K562 (cell line): ENCODE measurements at regions not wholly inside any gene's neighbourhood (a gene's known extent, or its start where the extent isn't known, plus 50 kb on each side); places are given as distances from the start of the nearest gene placed in this dataset.

Source experiments
- ATAC-seq: fragments of 200-7000 bp; cut with Tn5 transposase; 3 replicates; pipeline ENCODE4 v1.9.1; 2020; ENCODE audit warnings: moderate library complexity
- BruUV-seq: library from RNA; stranded (reverse); fragments of 400-500 nt; replicated peaks from 2 replicates; lab custom pipeline; 2021; lab: Mats Ljungman, UMichigan
- CTCF ChIA-PET: fragments of 300-600 bp; formaldehyde crosslinking; extraction: SDS; loops from one replicate; lab custom pipeline; 2021; ENCODE audit warnings: low intra/inter-chr PET ratio; lab: Yijun Ruan, JAX
- POLR2A ChIA-PET: fragments of 300-600, 350-650 bp; sonication (Branson Sonifier 250); formaldehyde crosslinking; extraction: SDS; loops from one replicate; lab custom pipeline; 2021; ENCODE audit warnings: antibody characterized with exemption, inconsistent platforms; lab: Yijun Ruan, JAX
- DNase-seq, 4 experiments: peaks; one replicate each; pipeline versions ENCODE4 v3.0.0 to v3.0.0-alpha.2; 2011 to 2018; ENCODE audit warnings: low spot score in 3 of 4, mixed read lengths in 3 of 4; ENCODE audit errors: extremely low read depth in 1 of 4
- FAIRE-seq: peaks from 2 replicates; lab custom pipeline; 2011; peaks lifted over from hg19 to GRCh38; lab: Jason Lieb, UNC
- H2AFZ ChIP-seq: 2 replicates; pipeline ENCODE4 v1.6.0; 2011; ENCODE audit warnings: low read depth, low read length, control low read depth, inconsistent platforms
- H3K27ac ChIP-seq: fragments of 200-600 bp; 3 replicates; pipeline ENCODE4 v1.8.0; 2011; ENCODE audit warnings: low read depth, mild to moderate bottlenecking, control low read depth, inconsistent platforms, low read length, moderate library complexity, mixed read lengths; ENCODE audit errors: extremely low read depth
- H3K27me3 ChIP-seq, 2 experiments: fragments of 300-600 bp in 1 of 2; 2 replicates in 1 of 2; 3 replicates in 1 of 2; pipeline versions ENCODE4 v1.6.0 to v1.8.0; 2011; ENCODE audit warnings: inconsistent platforms in 2 of 2, low read length in 2 of 2, mild to moderate bottlenecking in 1 of 2, mixed read lengths in 1 of 2, moderate library complexity in 1 of 2; ENCODE audit not compliant: control insufficient read depth in 2 of 2, insufficient read depth in 2 of 2
- H3K36me3 ChIP-seq: fragments of 300-600 bp; 3 replicates; pipeline ENCODE4 v1.8.0; 2011; ENCODE audit warnings: mild to moderate bottlenecking, low read length, inconsistent platforms; ENCODE audit not compliant: control insufficient read depth, insufficient read depth
- H3K4me1 ChIP-seq, 2 experiments: fragments of 200-600 bp in 1 of 2; replicated peaks in 1 of 2; 2 replicates in 1 of 2; 3 replicates in 1 of 2; pipeline versions ENCODE4 v1.5.1 to v1.8.0; 2011; ENCODE audit warnings: inconsistent platforms in 2 of 2, low read length in 2 of 2, mild to moderate bottlenecking in 1 of 2, mixed read lengths in 1 of 2, moderate library complexity in 1 of 2; ENCODE audit not compliant: control insufficient read depth in 2 of 2, insufficient read depth in 2 of 2
- H3K4me2 ChIP-seq: 2 replicates; pipeline ENCODE4 v1.6.1; 2011; ENCODE audit warnings: low read length, control low read depth, inconsistent platforms, mixed read lengths; ENCODE audit not compliant: insufficient read depth
- H3K4me3 ChIP-seq: fragments of 200-600 bp; sonication (generic), shearing (Covaris generic); 2 replicates; pipeline ENCODE4 v1.5.1; 2016; ENCODE audit warnings: control low read depth, inconsistent platforms
- H3K79me2 ChIP-seq: fragments of 200-600 bp; 3 replicates; pipeline ENCODE4 v1.8.0; 2011; ENCODE audit warnings: low read length, inconsistent platforms; ENCODE audit not compliant: control insufficient read depth, insufficient read depth
- H3K9ac ChIP-seq, 2 experiments: 2 replicates each; pipeline versions ENCODE4 v1.6.0 to v1.6.1; 2011; ENCODE audit warnings: low read depth in 2 of 2, low read length in 2 of 2, control low read depth in 1 of 2, inconsistent platforms in 1 of 2, mild to moderate bottlenecking in 1 of 2, mixed read lengths in 1 of 2; ENCODE audit not compliant: insufficient read depth in 1 of 2
- H3K9me1 ChIP-seq: one replicate; pipeline ENCODE4 v1.6.0; 2011; ENCODE audit warnings: inconsistent platforms, mild to moderate bottlenecking, low read length, moderate library complexity; ENCODE audit not compliant: control insufficient read depth, insufficient read depth
- H3K9me3 ChIP-seq: replicated peaks from 2 replicates; pipeline ENCODE4 v1.5.1; 2011; ENCODE audit warnings: low read depth, low read length, inconsistent platforms; ENCODE audit not compliant: control insufficient read depth, insufficient read depth
- H4K20me1 ChIP-seq: replicated peaks from 2 replicates; pipeline ENCODE4 v1.6.1; 2011; ENCODE audit warnings: low read length, inconsistent platforms, mixed read lengths; ENCODE audit not compliant: control insufficient read depth, insufficient read depth
- CEBPG ChIP-seq, 3 experiments: fragments of 200-800 bp in 1 of 3; sonication (Bioruptor generic) in 1 of 3; sonication (generic) in 1 of 3; formaldehyde crosslinking in 1 of 3; IDR thresholded peaks in 2 of 3; conservative IDR thresholded peaks in 1 of 3; 2 replicates each; pipeline versions ENCODE4 v1.6.1 to v1.8.0; 2016 to 2022; ENCODE audit warnings: missing compliant biosample characterization in 2 of 3, missing genetic modification characterization in 2 of 3, mild to moderate bottlenecking in 1 of 3, missing genetic modification reagents in 1 of 3
- WGBS: fragments of 100-300 bp; shearing (Covaris generic); methylation state at CpG from one replicate; pipeline ENCODE4 v1.1.6; 2016; ENCODE audit warnings: low coverage, mixed read lengths; ENCODE audit not compliant: insufficient coverage; ENCODE audit errors: missing lambda C conversion rate; 5-methylcytosine and 5-hydroxymethylcytosine counted together
- in situ Hi-C: fragments of 300-500 bp; cut with MboI; formaldehyde crosslinking; loops from 4 replicates; pipeline ENCODE4 v1.15.0; 2018; ENCODE audit warnings: inconsistent platforms, mixed read lengths
- intact Hi-C: fragments of 100-400 bp; cut with micrococcal nuclease; formaldehyde crosslinking; loops from 2 replicates; pipeline ENCODE4 v1.14.2; 2022
- TF ChIP-seq, protein P1 (sequence below): IDR thresholded peaks from 3 replicates; pipeline ENCODE4 v1.6.1; 2011; ENCODE audit warnings: borderline replicate concordance, mild to moderate bottlenecking, moderate library complexity; ENCODE audit not compliant: insufficient read length; ENCODE audit errors: extremely low read depth

DNA sequence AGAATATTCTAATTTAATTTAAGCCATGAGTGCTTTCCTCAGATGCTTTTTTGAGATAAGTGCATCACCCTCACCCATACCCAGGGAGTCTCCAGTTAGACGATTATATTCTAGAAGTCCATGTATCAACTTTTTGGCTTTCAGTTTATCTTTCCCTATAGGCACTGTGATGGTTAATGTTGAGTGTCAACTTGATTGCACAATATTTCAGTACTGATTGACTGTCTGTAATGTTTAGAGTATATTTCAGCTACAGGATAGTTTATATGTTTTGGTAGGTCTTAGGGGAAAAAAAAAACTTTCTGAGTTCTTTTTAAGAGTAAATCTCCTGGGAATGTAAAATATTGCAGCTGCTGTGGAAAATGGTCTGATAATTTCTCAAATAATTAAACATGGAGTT, 535.4 kb downstream of the ADRA2A start:
- H3K4me3 ChIP-seq, result no peak overlapping the region
- FAIRE-seq, result no peak
- H3K9me1 ChIP-seq, result no peaks in the 10 kb centered on the region
- no peaks in the 10 kb centered on the region for H3K4me1 ChIP-seq
- no peaks in the 10 kb centered on the region for H3K27me3 ChIP-seq
- H2AFZ ChIP-seq, result no peak overlapping the region
- DNase-seq, result no peak
- intact Hi-C loops (no loop called here), in situ Hi-C loops (no loop called here)
- no peak overlapping the region for H3K9ac ChIP-seq
- no peak overlapping the region for H3K4me2 ChIP-seq
- H4K20me1 ChIP-seq, result no peaks in the 10 kb centered on the region
- no peaks in the 10 kb centered on the region for H3K79me2 ChIP-seq
- H3K27ac ChIP-seq, result no peak overlapping the region
- no peak for ATAC-seq
- ChIA-PET CTCF (no interaction called here), POLR2A (no interaction called here)
- no peaks in the 10 kb centered on the region for H3K36me3 ChIP-seq
- no TSS peak for BruUV-seq
- no peaks in the 10 kb centered on the region for H3K9me3 ChIP-seq
- 0% methylated on average over 1 of the region's 1 CpG for WGBS
- no peak for TF ChIP-seq CEBPG (CRISPR knock-in tag; IDR thresholded peaks at IDR 0.05)
- peak in 1 of 2 experiments; percentile 55; a peak in 2 of 4 replicates for TF ChIP-seq CEBPG (tag; conservative IDR thresholded peaks at IDR 0.05 in 1 of 2, IDR thresholded peaks at IDR 0.05 in 1 of 2)
- TF ChIP-seq, protein P1, sequence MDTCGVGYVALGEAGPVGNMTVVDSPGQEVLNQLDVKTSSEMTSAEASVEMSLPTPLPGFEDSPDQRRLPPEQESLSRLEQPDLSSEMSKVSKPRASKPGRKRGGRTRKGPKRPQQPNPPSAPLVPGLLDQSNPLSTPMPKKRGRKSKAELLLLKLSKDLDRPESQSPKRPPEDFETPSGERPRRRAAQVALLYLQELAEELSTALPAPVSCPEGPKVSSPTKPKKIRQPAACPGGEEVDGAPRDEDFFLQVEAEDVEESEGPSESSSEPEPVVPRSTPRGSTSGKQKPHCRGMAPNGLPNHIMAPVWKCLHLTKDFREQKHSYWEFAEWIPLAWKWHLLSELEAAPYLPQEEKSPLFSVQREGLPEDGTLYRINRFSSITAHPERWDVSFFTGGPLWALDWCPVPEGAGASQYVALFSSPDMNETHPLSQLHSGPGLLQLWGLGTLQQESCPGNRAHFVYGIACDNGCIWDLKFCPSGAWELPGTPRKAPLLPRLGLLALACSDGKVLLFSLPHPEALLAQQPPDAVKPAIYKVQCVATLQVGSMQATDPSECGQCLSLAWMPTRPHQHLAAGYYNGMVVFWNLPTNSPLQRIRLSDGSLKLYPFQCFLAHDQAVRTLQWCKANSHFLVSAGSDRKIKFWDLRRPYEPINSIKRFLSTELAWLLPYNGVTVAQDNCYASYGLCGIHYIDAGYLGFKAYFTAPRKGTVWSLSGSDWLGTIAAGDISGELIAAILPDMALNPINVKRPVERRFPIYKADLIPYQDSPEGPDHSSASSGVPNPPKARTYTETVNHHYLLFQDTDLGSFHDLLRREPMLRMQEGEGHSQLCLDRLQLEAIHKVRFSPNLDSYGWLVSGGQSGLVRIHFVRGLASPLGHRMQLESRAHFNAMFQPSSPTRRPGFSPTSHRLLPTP, result no peak
